GM12875 (cell line): ENCODE measurements at regions not wholly inside any gene's neighbourhood (a gene's known extent, or its start where the extent isn't known, plus 50 kb on each side); places are given as distances from the start of the nearest gene placed in this dataset.

Source experiments
- H3K4me3 ChIP-seq: one replicate; pipeline ENCODE4 v1.5.1; 2011; ENCODE audit warnings: low read depth, low read length, control low read depth
- CTCF ChIP-seq: IDR thresholded peaks from 2 replicates; pipeline ENCODE4 v1.5.1; 2011; ENCODE audit warnings: low read depth, mild to moderate bottlenecking, control low read depth, inconsistent platforms, low read length, moderate library complexity, borderline replicate concordance; ENCODE audit not compliant: insufficient read depth

GRCh38 chr22:27642104-27642800 is 159.3 kb downstream of the MN1 start:
- no peak overlapping the region for H3K4me3 ChIP-seq
- TF ChIP-seq CTCF = no peak

GRCh38 chr22:27643907-27644306 is 157.6 kb downstream of the MN1 start:
- TF ChIP-seq CTCF = no peak
- H3K4me3 ChIP-seq = no peak overlapping the region

GRCh38 chr22:27644566-27644965 is 157.0 kb downstream of the MN1 start:
- H3K4me3 ChIP-seq = no peak overlapping the region
- TF ChIP-seq CTCF = no peak

GRCh38 chr22:27647540-27647939 is 154.0 kb downstream of the MN1 start:
- no peak overlapping the region for H3K4me3 ChIP-seq
- TF ChIP-seq CTCF = no peak

GRCh38 chr22:27648074-27648473 is 153.5 kb downstream of the MN1 start:
- no peak overlapping the region for H3K4me3 ChIP-seq
- TF ChIP-seq CTCF = no peak

GRCh38 chr22:27648853-27649252 is 152.7 kb downstream of the MN1 start:
- TF ChIP-seq CTCF = no peak
- no peak overlapping the region for H3K4me3 ChIP-seq

GRCh38 chr22:27650572-27650971 is 151.0 kb downstream of the MN1 start:
- TF ChIP-seq CTCF = no peak
- H3K4me3 ChIP-seq = no peak overlapping the region
